ENCODE measurements at regions not wholly inside any gene's neighbourhood (a gene's known extent, or its start where the extent isn't known, plus 50 kb on each side); places are given as distances from the start of the nearest gene placed in this dataset.

GRCh38 chr1:73104749-73105148 lies 822.4 kb upstream of the NEGR1 start:
- TF ChIP-seq CTCF (IDR thresholded peaks at IDR 0.05) (no peak), POLR2AphosphoS5 (IDR thresholded peaks at IDR 0.05) (no peak), POLR2A (IDR thresholded peaks at IDR 0.05) (no peak)

Measured in sigmoid colon (tissue), 4 donors.